AG09319 (cell line): ENCODE measurements at regions not wholly inside any gene's neighbourhood (a gene's known extent, or its start where the extent isn't known, plus 50 kb on each side); places are given as distances from the start of the nearest gene placed in this dataset.

Experiments
- DNase-seq: peaks from one replicate; pipeline ENCODE4 v3.0.0-alpha.2; 2010; ENCODE audit warnings: low read depth; ENCODE audit errors: extremely low read depth
- CTCF ChIP-seq: IDR thresholded peaks from 2 replicates; pipeline ENCODE4 v1.5.1; 2011; ENCODE audit warnings: low read depth, mild to moderate bottlenecking, inconsistent platforms, low read length, moderate library complexity

GRCh38 chr2:225226441-225226840 is 173.1 kb upstream of the NYAP2 start:
- no peak for DNase-seq
- TF ChIP-seq CTCF, result no peak

GRCh38 chr2:225223301-225223700 is 176.2 kb upstream of the NYAP2 start:
- TF ChIP-seq CTCF, result no peak
- no peak for DNase-seq

- no peak for DNase-seq
- TF ChIP-seq CTCF, result no peak
Measured at GRCh38 chr2:225207471-225207870, 165.2 kb upstream of the DOCK10 start.

GRCh38 chr2:225207043-225207442 is 164.8 kb upstream of the DOCK10 start:
- DNase-seq, result no peak
- TF ChIP-seq CTCF, result no peak

GRCh38 chr2:225196579-225196978 is 154.3 kb upstream of the DOCK10 start:
- no peak for DNase-seq

GRCh38 chr2:225192869-225193268 is 150.6 kb upstream of the DOCK10 start:
- no peak for TF ChIP-seq CTCF
- DNase-seq, result no peak

More at GRCh38 chr2:225196579-225196978, 154.3 kb upstream of the DOCK10 start:
- TF ChIP-seq CTCF, result no peak

- no peak for TF ChIP-seq CTCF
- DNase-seq, result peak; percentile 7
Measured at GRCh38 chr2:225190987-225191386, 148.7 kb upstream of the DOCK10 start.
